SH-SY5Y (cell line): ENCODE measurements at regions not wholly inside any gene's neighbourhood (a gene's known extent, or its start where the extent isn't known, plus 50 kb on each side); places are given as distances from the start of the nearest gene placed in this dataset.

Experiments
- GATA2 ChIP-seq: IDR thresholded peaks from 2 replicates; pipeline ENCODE4 v1.6.1; 2011; ENCODE audit warnings: mild to moderate bottlenecking, low read depth, low read length
- GATA3 ChIP-seq: IDR thresholded peaks from 2 replicates; pipeline ENCODE4 v1.6.1; 2011; ENCODE audit warnings: low read depth, mild to moderate bottlenecking, low read length, moderate library complexity

- TF ChIP-seq GATA2 (no peak), GATA3 (no peak)
Observed at GRCh38 chr3:40851836-40852235, 327.1 kb downstream of the ZNF621 start.
